PC-9 (cell line): ENCODE measurements at regions not wholly inside any gene's neighbourhood (a gene's known extent, or its start where the extent isn't known, plus 50 kb on each side); places are given as distances from the start of the nearest gene placed in this dataset.

Experiments used
- BruUV-seq: library from RNA; stranded (reverse); fragments of 400-500 nt; replicated peaks from 2 replicates; lab custom pipeline; 2021; lab: Mats Ljungman, UMichigan
- CTCF ChIA-PET: fragments of 300-600 bp; sonication (Branson Sonifier 250); formaldehyde crosslinking; loops from one replicate; lab custom pipeline; 2022; ENCODE audit warnings: antibody characterized with exemption; lab: Charles Lee
- POLR2A ChIA-PET: fragments of 300-600 bp; sonication (Branson Sonifier 250); formaldehyde crosslinking; loops from one replicate; lab custom pipeline; 2022; ENCODE audit warnings: antibody characterized with exemption; ENCODE audit not compliant: unreplicated experiment; lab: Charles Lee
- DNase-seq, 2 experiments: peaks; one replicate each; pipeline versions ENCODE4 v3.0.0 to v3.0.0-alpha.2; 2015 to 2022; ENCODE audit warnings: mixed read lengths in 1 of 2
- H2AFZ ChIP-seq: fragments of 200-600 bp; sonication (generic); 2 replicates; pipeline ENCODE4 v1.8.1; 2017; ENCODE audit warnings: antibody characterized with exemption
- H3F3A ChIP-seq: fragments of 200-600 bp; sonication (generic); 2 replicates; pipeline ENCODE4 v1.8.1; 2017; ENCODE audit warnings: antibody characterized with exemption, mild to moderate bottlenecking, low read depth; ENCODE audit not compliant: insufficient read depth
- H3K27ac ChIP-seq: fragments of 200-600 bp; sonication (generic); 2 replicates; pipeline ENCODE4 v1.6.1; 2016; ENCODE audit warnings: mixed run types
- H3K27me3 ChIP-seq: fragments of 200-600 bp; sonication (generic); 2 replicates; pipeline ENCODE4 v1.6.1; 2016; ENCODE audit warnings: low read depth, mixed run types; ENCODE audit not compliant: insufficient read depth
- H3K36me3 ChIP-seq: fragments of 200-600 bp; sonication (generic); 2 replicates; pipeline ENCODE4 v1.6.1; 2016; ENCODE audit warnings: low read depth, mixed run types
- H3K4me1 ChIP-seq: fragments of 200-600 bp; sonication (generic); replicated peaks from 2 replicates; pipeline ENCODE4 v1.6.1; 2016; ENCODE audit warnings: mixed run types; ENCODE audit not compliant: insufficient read depth
- H3K4me2 ChIP-seq: fragments of 200-600 bp; sonication (generic); 2 replicates; pipeline ENCODE4 v1.6.1; 2017; ENCODE audit warnings: mixed run types
- H3K4me3 ChIP-seq: fragments of 200-600 bp; sonication (generic); 2 replicates; pipeline ENCODE4 v1.6.1; 2016; ENCODE audit warnings: mixed run types
- H3K79me2 ChIP-seq: fragments of 200-600 bp; sonication (generic); 2 replicates; pipeline ENCODE4 v1.6.1; 2017; ENCODE audit warnings: low read depth, mixed run types
- H3K9me2 ChIP-seq: fragments of 200-600 bp; sonication (generic); 2 replicates; pipeline ENCODE4 v1.8.1; 2017; ENCODE audit warnings: mild to moderate bottlenecking; ENCODE audit not compliant: insufficient read depth
- H3K9me3 ChIP-seq: fragments of 200-600 bp; sonication (generic); 2 replicates; pipeline ENCODE4 v1.8.1; 2016; ENCODE audit warnings: low read depth; ENCODE audit not compliant: insufficient read depth
- H4K20me1 ChIP-seq: fragments of 200-600 bp; sonication (generic); 2 replicates; pipeline ENCODE4 v1.8.1; 2017; ENCODE audit not compliant: insufficient read depth
- CTCF ChIP-seq: fragments of 200-600 bp; sonication (generic); conservative IDR thresholded peaks from 2 replicates; pipeline ENCODE4 v1.6.1; 2017; ENCODE audit warnings: mixed run types, antibody characterized with exemption, mild to moderate bottlenecking, moderate library complexity
- EZH2 ChIP-seq: fragments of 200-600 bp; sonication (generic); IDR thresholded peaks from 2 replicates; pipeline ENCODE4 v1.8.0; 2017; ENCODE audit warnings: antibody characterized with exemption, low read depth
- intact Hi-C: fragments of 100-400 bp; cut with micrococcal nuclease; formaldehyde crosslinking; loops from one replicate; pipeline ENCODE4 v1.10.0; 2022; ENCODE audit not compliant: unreplicated experiment

GRCh38 chr18:22517356-22517755 is 99.6 kb upstream of the CTAGE1 start:
- no peak overlapping the region for H3K4me2 ChIP-seq
- H3K27ac ChIP-seq = no peak overlapping the region
- CTCF ChIA-PET = no interaction called here
- H3F3A ChIP-seq = no peaks in the 10 kb centered on the region
- H2AFZ ChIP-seq = no peak overlapping the region
- no peaks in the 10 kb centered on the region for H3K9me3 ChIP-seq
- no peaks in the 10 kb centered on the region for H3K9me2 ChIP-seq
- H3K4me1 ChIP-seq = no peaks in the 10 kb centered on the region
- no peaks in the 10 kb centered on the region for H3K36me3 ChIP-seq
- H3K4me3 ChIP-seq = no peak overlapping the region
- no peak for TF ChIP-seq CTCF
- no peak for TF ChIP-seq EZH2
- no peaks in the 10 kb centered on the region for H3K79me2 ChIP-seq
- DNase-seq = no peak
- H4K20me1 ChIP-seq = no peaks in the 10 kb centered on the region
- intact Hi-C loops = no loop called here
- no TSS peak for BruUV-seq
- POLR2A ChIA-PET = no interaction called here
- H3K27me3 ChIP-seq = no peaks in the 10 kb centered on the region

DNA sequence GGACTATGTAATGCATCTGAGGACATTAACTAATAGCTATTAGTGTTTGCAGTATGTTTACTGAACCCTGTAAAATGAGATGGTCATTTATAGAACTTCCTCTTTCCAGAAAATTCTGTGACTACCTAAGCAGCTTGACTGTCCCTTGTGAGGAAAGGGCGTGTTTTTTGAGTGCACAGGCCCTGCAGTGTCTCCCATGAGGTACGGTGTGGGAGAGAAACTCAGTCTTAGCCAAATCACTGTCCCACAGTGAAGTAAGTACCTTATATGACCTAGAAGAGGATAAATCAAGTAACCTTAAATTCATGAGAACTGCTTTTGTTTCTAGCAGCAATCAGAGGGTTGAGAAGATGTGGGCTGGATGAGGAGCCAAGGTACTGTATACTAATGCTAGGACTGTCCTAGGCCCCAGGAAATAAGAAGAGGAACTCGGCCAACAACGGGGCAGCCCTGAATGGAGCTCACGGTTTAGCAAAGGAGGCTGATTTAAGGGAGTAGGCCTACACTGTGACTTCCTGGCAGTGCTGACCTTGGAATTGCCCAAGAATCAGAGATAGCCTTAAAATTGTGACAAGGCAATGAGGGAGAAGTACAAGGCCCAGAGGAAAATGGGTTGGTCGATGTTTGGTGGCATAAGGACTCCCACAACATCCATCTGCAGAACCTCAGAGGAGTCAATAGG is 103.5 kb upstream of the CTAGE1 start:
- Histone ChIP-seq H3K9me3 (no peaks in the 10 kb centered on the region), H3K27ac (no peak overlapping the region), H3F3A (no peaks in the 10 kb centered on the region), H3K79me2 (no peaks in the 10 kb centered on the region), H3K27me3 (no peaks in the 10 kb centered on the region), H4K20me1 (no peaks in the 10 kb centered on the region), H2AFZ (no peak overlapping the region), H3K9me2 (no peaks in the 10 kb centered on the region), H3K36me3 (no peaks in the 10 kb centered on the region), H3K4me1 (no peaks in the 10 kb centered on the region), H3K4me2 (no peak overlapping the region), H3K4me3 (no peak overlapping the region)
- ChIA-PET POLR2A (interaction anchor here (0.6 kb wide), 1 partner anchor 753 kb away, joined by 3 read pairs; no protein-coding TSS in a partner anchor), CTCF (interaction anchor here (0.6 kb wide), 1 partner anchor 443 kb away, joined by 11 read pairs; no protein-coding TSS in a partner anchor)
- BruUV-seq = no TSS peak
- no peak for DNase-seq
- intact Hi-C loops = no loop called here
- no peak for TF ChIP-seq EZH2
- no peak for TF ChIP-seq CTCF

GRCh38 chr18:22523481-22523880 is 105.8 kb upstream of the CTAGE1 start:
- Histone ChIP-seq H3K9me2 (no peaks in the 10 kb centered on the region), H4K20me1 (no peaks in the 10 kb centered on the region), H3K9me3 (no peaks in the 10 kb centered on the region), H3F3A (no peaks in the 10 kb centered on the region), H2AFZ (no peak overlapping the region), H3K4me2 (no peak overlapping the region), H3K27me3 (no peaks in the 10 kb centered on the region), H3K36me3 (no peaks in the 10 kb centered on the region), H3K79me2 (no peaks in the 10 kb centered on the region), H3K4me1 (no peaks in the 10 kb centered on the region), H3K27ac (no peak overlapping the region), H3K4me3 (no peak overlapping the region)
- intact Hi-C loops = no loop called here
- CTCF ChIA-PET = no interaction called here
- BruUV-seq = no TSS peak
- POLR2A ChIA-PET = no interaction called here
- TF ChIP-seq EZH2 (no peak), CTCF (no peak)
- no peak for DNase-seq
